A549 (cell line): ENCODE measurements at regions not wholly inside any gene's neighbourhood (a gene's known extent, or its start where the extent isn't known, plus 50 kb on each side); places are given as distances from the start of the nearest gene placed in this dataset.

Experiments
- CBX2 ChIP-seq: fragments of 200-600 bp; sonication (generic); IDR thresholded peaks from 2 replicates; pipeline ENCODE4 v1.6.1; 2016; ENCODE audit warnings: low read depth, mild to moderate bottlenecking, borderline replicate concordance
- PBX3 ChIP-seq: IDR thresholded peaks from 2 replicates; pipeline ENCODE4 v1.6.1; 2012
- TF ChIP-seq, protein P1 (sequence below): fragments of >200 bp; sonication (Bioruptor Twin); formaldehyde crosslinking; IDR thresholded peaks from 3 replicates; pipeline ENCODE4 v1.5.1; 2016

- TF ChIP-seq PBX3 (no peak), CBX2 (no peak)
- TF ChIP-seq, protein P1, sequence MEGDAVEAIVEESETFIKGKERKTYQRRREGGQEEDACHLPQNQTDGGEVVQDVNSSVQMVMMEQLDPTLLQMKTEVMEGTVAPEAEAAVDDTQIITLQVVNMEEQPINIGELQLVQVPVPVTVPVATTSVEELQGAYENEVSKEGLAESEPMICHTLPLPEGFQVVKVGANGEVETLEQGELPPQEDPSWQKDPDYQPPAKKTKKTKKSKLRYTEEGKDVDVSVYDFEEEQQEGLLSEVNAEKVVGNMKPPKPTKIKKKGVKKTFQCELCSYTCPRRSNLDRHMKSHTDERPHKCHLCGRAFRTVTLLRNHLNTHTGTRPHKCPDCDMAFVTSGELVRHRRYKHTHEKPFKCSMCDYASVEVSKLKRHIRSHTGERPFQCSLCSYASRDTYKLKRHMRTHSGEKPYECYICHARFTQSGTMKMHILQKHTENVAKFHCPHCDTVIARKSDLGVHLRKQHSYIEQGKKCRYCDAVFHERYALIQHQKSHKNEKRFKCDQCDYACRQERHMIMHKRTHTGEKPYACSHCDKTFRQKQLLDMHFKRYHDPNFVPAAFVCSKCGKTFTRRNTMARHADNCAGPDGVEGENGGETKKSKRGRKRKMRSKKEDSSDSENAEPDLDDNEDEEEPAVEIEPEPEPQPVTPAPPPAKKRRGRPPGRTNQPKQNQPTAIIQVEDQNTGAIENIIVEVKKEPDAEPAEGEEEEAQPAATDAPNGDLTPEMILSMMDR, result no peak
These were observed 740.7 kb downstream of the CETN3 start for GRCh38 chr5:89668821-89669220.
